IMR-90 (cell line): ENCODE measurements at regions not wholly inside any gene's neighbourhood (a gene's known extent, or its start where the extent isn't known, plus 50 kb on each side); places are given as distances from the start of the nearest gene placed in this dataset.

ENCODE experiments used
- ATAC-seq: fragments of 200-7000 bp; cut with Tn5 transposase; 2 replicates; pipeline ENCODE4 v1.9.1; 2020; ENCODE audit warnings: low read depth, mild to moderate bottlenecking, moderate library complexity
- BruUV-seq: library from RNA; stranded (reverse); fragments of 400-500 nt; replicated peaks from 2 replicates; lab custom pipeline; 2021; lab: Mats Ljungman, UMichigan
- CTCF ChIA-PET: fragments of 300-600 bp; formaldehyde crosslinking; extraction: SDS; loops from one replicate; lab custom pipeline; 2021; ENCODE audit warnings: antibody characterized with exemption; lab: Yijun Ruan, JAX
- POLR2A ChIA-PET: fragments of 300-600 bp; sonication (Branson Sonifier 250); formaldehyde crosslinking; loops from one replicate; lab custom pipeline; 2022; ENCODE audit warnings: antibody characterized with exemption; ENCODE audit not compliant: unreplicated experiment; lab: Charles Lee
- DNase-seq: peaks from one replicate; pipeline ENCODE4 v3.0.0; 2013
- H2AFZ ChIP-seq: replicated peaks from 2 replicates; pipeline ENCODE3; 2013; ENCODE audit warnings: low read length, mild to moderate bottlenecking; ENCODE audit not compliant: poor library complexity
- H2AK5ac ChIP-seq: 2 replicates; pipeline ENCODE4 v1.6.1; 2013; ENCODE audit warnings: low read depth, low read length, inconsistent platforms
- H2AK9ac ChIP-seq: replicated peaks from 2 replicates; pipeline ENCODE3; 2013; ENCODE audit warnings: mild to moderate bottlenecking, low read depth, low read length, moderate library complexity; ENCODE audit not compliant: poor library complexity
- H2BK120ac ChIP-seq: 2 replicates; pipeline ENCODE4 v1.6.1; 2013; ENCODE audit warnings: low read depth, low read length, inconsistent platforms
- H2BK15ac ChIP-seq: 3 replicates; pipeline ENCODE4 v1.6.1; 2013; ENCODE audit warnings: low read depth, low read length, inconsistent platforms
- H2BK20ac ChIP-seq: 2 replicates; pipeline ENCODE4 v1.6.1; 2013; ENCODE audit warnings: low read depth, mild to moderate bottlenecking, inconsistent platforms, low read length, moderate library complexity
- H2BK5ac ChIP-seq: 2 replicates; pipeline ENCODE4 v1.6.1; 2013; ENCODE audit warnings: mild to moderate bottlenecking, low read depth, low read length, inconsistent platforms; ENCODE audit not compliant: poor library complexity, severe bottlenecking
- H3K14ac ChIP-seq: replicated peaks from 2 replicates; pipeline ENCODE4 v1.6.1; 2013; ENCODE audit warnings: low read depth, low read length, inconsistent platforms
- H3K18ac ChIP-seq: 2 replicates; pipeline ENCODE4 v1.6.1; 2013; ENCODE audit warnings: low read depth, low read length, control low read depth
- H3K23ac ChIP-seq: 2 replicates; pipeline ENCODE4 v1.6.1; 2013; ENCODE audit warnings: low read depth, low read length, inconsistent platforms
- H3K27ac ChIP-seq: 2 replicates; pipeline ENCODE4 v1.5.1; 2013; ENCODE audit warnings: mild to moderate bottlenecking, control low read depth, low read length; ENCODE audit not compliant: insufficient read depth
- H3K27me3 ChIP-seq: 2 replicates; pipeline ENCODE4 v1.6.1; 2013; ENCODE audit warnings: low read length; ENCODE audit not compliant: control insufficient read depth, insufficient read depth
- H3K36me3 ChIP-seq: 2 replicates; pipeline ENCODE4 v1.6.1; 2013; ENCODE audit warnings: low read length, mixed read lengths; ENCODE audit not compliant: control insufficient read depth, insufficient read depth
- H3K4ac ChIP-seq: 2 replicates; pipeline ENCODE4 v1.6.1; 2013; ENCODE audit warnings: low read depth, low read length, inconsistent platforms
- H3K4me1 ChIP-seq: 2 replicates; pipeline ENCODE4 v1.6.1; 2013; ENCODE audit warnings: low read length, mixed read lengths; ENCODE audit not compliant: control insufficient read depth, insufficient read depth
- H3K4me2 ChIP-seq: 2 replicates; pipeline ENCODE4 v1.6.1; 2013; ENCODE audit warnings: low read depth, mild to moderate bottlenecking, control low read depth, low read length, moderate library complexity
- H3K4me3 ChIP-seq: 2 replicates; pipeline ENCODE4 v1.5.1; 2013; ENCODE audit warnings: low read depth, mild to moderate bottlenecking, control low read depth, low read length, moderate library complexity; ENCODE audit not compliant: insufficient read depth
- H3K56ac ChIP-seq: 2 replicates; pipeline ENCODE4 v1.6.1; 2013; ENCODE audit warnings: low read length, inconsistent platforms; ENCODE audit not compliant: insufficient read depth; ENCODE audit errors: extremely low read depth
- H3K79me1 ChIP-seq, 2 experiments: 2 replicates each; pipeline ENCODE4 v1.6.1; 2013; ENCODE audit warnings: low read length in 2 of 2, inconsistent platforms in 1 of 2, low read depth in 1 of 2
- H3K9ac ChIP-seq: 2 replicates; pipeline ENCODE4 v1.6.1; 2013; ENCODE audit warnings: low read depth, low read length, control low read depth
- H3K9me1 ChIP-seq: 2 replicates; pipeline ENCODE4 v1.6.1; 2013; ENCODE audit warnings: low read length, inconsistent platforms; ENCODE audit not compliant: insufficient read depth
- H3K9me3 ChIP-seq: 2 replicates; pipeline ENCODE4 v1.6.1; 2013; ENCODE audit warnings: low read length; ENCODE audit not compliant: control insufficient read depth, insufficient read depth
- H4K20me1 ChIP-seq: 2 replicates; pipeline ENCODE4 v1.6.1; 2013; ENCODE audit warnings: low read length, inconsistent platforms; ENCODE audit not compliant: insufficient read depth
- H4K5ac ChIP-seq: 2 replicates; pipeline ENCODE4 v1.6.1; 2013; ENCODE audit warnings: mild to moderate bottlenecking, low read depth, low read length, control low read depth
- H4K8ac ChIP-seq, 2 experiments: 2 replicates each; pipeline ENCODE4 v1.6.1; 2013; ENCODE audit warnings: low read depth in 2 of 2, low read length in 2 of 2, control low read depth in 1 of 2, inconsistent platforms in 1 of 2
- H4K91ac ChIP-seq: 2 replicates; pipeline ENCODE4 v1.6.1; 2013; ENCODE audit warnings: low read depth, low read length, inconsistent platforms; ENCODE audit not compliant: insufficient read depth
- RFX5 ChIP-seq: IDR thresholded peaks from 2 replicates; pipeline ENCODE4 v1.8.0; 2012; ENCODE audit warnings: low read depth, mild to moderate bottlenecking, low read length, moderate library complexity
- WGBS, 2 experiments: methylation state at CpG; one replicate each; pipeline versions ENCODE4 v1.1.5 to v1.1.7; 2013; ENCODE audit warnings: missing lambda C conversion rate in 2 of 2; ENCODE audit not compliant: insufficient read length in 1 of 2; ENCODE audit errors: extremely low coverage in 2 of 2; 5-methylcytosine and 5-hydroxymethylcytosine counted together
- dilution Hi-C: fragments of 300-500 bp; cut with HindIII; formaldehyde crosslinking; loops from one replicate; pipeline ENCODE4 v1.14.3; 2018; ENCODE audit warnings: low sequenced_read_pairs; ENCODE audit not compliant: unreplicated experiment
- in situ Hi-C: fragments of 300-500 bp; cut with MboI; formaldehyde crosslinking; loops from 3 replicates; pipeline ENCODE4 v1.14.3; 2019; ENCODE audit warnings: low sequenced_read_pairs, inconsistent platforms, mixed read lengths
- intact Hi-C: fragments of 100-400 bp; cut with micrococcal nuclease; formaldehyde crosslinking; loops from 2 replicates; pipeline ENCODE4 v1.10.0; 2022

GRCh38 chr6:21524201-21524600 lies 69.3 kb upstream of the SOX4 start:
- in situ Hi-C loops = no loop called here
- Histone ChIP-seq H3K27me3 (peaks cover 5% of the 10 kb centered on the region), H2BK15ac (no peak overlapping the region), H3K23ac (no peak overlapping the region), H3K9me3 (no peaks in the 10 kb centered on the region), H3K79me1 (no peaks in the 10 kb centered on the region), H3K9me1 (no peaks in the 10 kb centered on the region), H4K91ac (no peak overlapping the region), H3K4ac (no peak overlapping the region), H3K4me1 (no peaks in the 10 kb centered on the region), H2BK120ac (no peak overlapping the region), H3K14ac (no peak overlapping the region), H3K4me3 (no peak overlapping the region), H2BK20ac (no peak overlapping the region), H2AK5ac (no peak overlapping the region), H3K18ac (no peak overlapping the region), H3K9ac (no peak overlapping the region), H3K27ac (no peak overlapping the region), H3K4me2 (no peak overlapping the region), H2AK9ac (no peak overlapping the region), H4K5ac (no peak overlapping the region), H4K20me1 (no peaks in the 10 kb centered on the region), H3K36me3 (no peaks in the 10 kb centered on the region), H3K56ac (0 out of 2 replicates have a peak overlapping the region, but pooled peaks have one; percentile 5), H2BK5ac (no peak overlapping the region), H2AFZ (no peak overlapping the region), H4K8ac (no peak overlapping the region)
- CTCF ChIA-PET = no interaction called here
- ATAC-seq (no peak), DNase-seq (no peak)
- dilution Hi-C loops = no loop called here
- WGBS, 2 experiments = no CpG with 5 or more reads among the region's 4 CpGs
- intact Hi-C loops = no loop called here
- POLR2A ChIA-PET = no interaction called here
- TF ChIP-seq RFX5 = no peak
- BruUV-seq = no TSS peak
